ENCODE measurements at regions not wholly inside any gene's neighbourhood (a gene's known extent, or its start where the extent isn't known, plus 50 kb on each side); places are given as distances from the start of the nearest gene placed in this dataset.

DNA sequence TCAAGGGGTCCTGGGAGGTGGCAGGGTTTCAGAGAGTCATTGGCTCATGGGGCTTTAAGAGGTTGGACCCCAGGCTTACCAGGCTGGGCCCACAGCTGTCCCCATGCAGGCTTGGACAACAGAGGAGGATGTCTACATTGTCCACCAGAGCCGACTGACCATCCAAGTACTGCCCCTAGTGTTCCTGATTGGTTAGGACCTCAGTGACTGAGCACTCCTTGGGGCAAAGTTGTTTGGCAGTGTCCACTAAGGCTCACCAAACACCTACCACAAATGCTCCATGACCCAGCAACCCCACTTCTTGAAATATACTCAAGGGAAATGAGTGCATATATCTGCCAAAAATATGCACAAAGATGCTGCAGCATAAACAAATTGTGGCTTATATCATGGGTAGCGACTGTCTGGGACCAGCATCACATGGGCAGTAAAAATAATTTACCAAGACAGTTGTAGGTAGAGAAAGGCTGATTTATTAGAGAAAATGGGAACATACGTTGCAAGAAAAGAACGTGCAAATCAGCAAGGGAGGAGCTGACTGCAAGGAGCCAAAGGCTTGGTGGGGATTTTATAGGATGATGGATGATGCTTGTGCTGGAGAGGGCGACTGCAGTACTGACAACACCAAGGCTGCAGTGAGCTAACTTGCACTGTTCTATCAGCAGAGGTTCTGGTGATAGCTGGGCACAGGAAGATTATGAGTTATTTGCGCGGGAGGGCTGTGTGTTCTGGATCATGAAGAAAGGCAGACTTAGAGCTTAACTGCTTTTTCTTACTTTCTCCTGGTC lies 265.2 kb downstream of the GADD45G start:
- DNase-seq = no peak

DNA sequence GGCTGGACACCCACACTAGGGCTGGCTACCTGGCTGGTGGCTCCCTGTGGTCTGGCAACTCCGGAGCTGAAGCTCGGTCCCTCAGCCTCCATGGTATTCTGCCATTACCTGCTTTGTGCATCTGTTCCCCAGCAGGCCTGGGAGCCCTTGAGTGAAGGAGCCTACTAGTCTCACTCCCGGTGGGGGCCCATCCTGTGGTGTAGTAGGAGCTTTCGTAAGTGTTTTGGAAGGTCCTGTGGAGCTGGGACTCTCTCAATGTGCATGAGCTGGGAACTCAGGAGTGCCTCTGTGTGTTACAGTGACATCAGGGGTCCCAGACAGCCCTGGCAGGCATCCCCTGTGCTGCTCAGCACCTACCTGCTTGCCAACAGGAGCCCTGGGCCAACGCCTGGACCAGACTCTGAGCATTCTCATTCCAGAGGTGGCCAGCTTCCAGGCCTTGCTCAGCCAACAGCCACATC lies 267.1 kb downstream of the GADD45G start:
- DNase-seq = no peak

DNA sequence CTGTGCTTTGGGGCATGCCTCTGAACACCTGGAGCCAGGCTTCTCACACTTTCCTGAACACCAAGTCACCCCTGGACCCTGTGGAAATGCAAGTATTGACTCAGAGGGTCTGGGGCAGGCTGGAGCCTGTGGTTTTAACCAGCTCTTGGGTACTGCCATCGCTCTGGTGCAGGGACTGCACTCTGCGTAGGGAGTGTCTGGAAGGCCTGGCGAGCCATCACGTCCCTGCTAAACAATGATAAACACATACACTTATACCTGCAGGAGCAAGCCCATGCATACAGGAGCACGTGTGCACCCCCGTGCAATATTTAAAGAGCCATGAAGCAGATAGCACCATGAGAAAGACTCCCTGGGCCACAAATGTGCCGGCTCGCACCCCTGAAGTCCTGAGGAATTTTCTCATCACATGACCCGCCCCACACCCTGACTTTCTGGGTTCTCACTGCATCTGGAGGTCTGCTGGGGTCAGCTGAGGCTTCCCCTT lies 267.7 kb downstream of the GADD45G start:
- no peak for DNase-seq

DNA sequence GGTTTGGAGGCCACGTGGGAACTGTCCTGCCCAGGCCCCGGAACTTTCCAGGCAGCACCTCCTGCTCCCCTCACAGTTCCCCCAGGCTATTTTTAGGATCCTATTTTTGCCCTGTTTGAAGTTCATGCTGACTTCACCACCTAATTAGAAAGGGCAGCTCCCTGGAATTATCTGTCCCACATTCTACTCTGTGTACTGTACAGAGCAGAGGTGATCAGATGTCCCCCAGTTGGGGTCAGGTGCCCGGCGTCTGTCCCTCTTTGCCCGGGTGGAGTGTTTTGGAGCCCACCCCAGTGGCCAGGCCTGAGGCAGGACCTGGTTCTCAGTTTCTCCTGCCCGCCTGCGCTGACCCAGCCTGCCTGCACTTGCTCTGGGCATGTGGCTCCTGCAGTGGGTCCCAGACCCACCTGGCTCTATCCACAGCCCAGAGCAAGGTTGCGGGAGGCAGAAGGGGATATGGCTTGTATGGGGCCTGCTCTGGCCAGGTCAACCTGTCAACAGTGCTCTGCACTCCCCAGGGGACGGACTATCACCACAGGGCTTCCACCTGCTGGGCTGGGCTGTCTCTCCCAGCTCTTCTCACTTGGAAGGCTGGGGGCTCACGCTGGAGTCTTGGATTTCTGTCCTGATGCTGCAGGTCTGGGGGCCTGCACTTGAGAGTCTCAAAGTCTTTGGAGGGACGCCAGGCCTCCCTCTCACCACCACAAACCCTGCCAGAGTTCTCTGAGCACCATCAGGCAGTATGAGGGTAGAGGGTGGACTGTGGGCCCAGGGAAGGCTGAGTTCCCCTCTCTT lies 268.3 kb downstream of the GADD45G start:
- no peak for DNase-seq

DNA sequence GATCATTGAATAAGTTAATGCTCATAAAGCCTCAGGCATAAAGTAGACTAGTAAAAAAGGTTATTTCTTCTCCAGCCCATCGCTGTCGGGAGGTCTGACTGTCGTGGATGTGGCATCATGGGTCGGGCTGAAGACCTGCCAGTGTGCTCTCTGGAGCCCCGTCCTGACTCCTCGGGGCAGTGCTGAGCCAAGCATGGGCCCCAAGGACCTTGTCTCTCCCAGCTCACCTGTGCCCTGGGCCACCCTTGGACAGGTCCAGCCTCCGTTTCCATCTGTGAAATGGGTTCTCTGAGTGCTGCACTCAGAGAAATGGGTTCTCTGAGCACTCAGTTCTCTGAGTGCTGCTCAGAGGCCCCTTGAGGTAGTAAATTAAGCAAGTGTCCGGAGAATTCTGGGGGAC lies 269.0 kb downstream of the GADD45G start:
- no peak for DNase-seq

DNA sequence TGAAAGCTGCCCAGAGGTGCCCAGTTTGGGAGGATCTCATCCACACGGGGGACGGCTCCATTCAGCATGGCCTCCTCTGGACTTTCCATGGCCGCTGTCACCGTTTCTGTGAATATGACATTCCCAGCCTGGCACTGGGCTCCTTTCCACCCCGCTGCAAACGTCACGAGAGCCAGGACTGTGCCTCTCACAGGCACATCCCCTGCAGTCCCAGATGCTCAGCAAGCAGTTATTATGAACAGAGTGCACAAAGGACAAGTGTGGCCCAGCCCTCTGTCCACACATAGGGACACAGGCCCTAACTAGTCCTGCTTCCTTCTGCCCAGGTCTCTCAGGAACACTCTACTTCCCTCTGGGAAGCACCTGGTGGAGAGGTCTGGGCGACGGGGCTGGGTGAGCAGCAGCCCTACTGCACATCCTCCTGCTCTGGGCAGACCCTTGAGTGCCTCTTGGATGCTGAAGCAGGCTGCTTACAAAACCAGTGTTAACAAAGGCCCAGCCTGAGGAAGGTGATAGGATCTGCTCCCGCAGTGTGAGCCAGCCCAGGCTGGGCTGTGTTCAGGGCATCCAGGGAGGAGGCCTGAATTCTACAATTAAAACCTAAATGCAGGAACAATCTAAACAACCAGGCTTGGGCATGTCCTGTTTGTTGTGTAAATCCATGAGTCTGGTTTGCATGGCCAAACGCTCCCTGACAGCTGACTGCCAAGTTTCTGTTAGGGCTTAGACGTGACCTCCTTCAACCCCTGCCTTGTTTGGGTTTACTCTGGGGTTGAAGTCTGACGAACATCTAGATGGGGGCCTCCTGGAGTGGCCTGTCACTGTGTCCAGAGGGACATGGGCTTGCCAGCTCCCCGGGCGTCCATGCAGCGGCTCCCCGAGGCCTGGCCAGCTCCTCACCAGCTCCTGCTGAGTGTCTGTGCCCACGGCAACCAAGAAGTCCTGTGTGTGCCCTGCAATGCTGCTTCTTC lies 269.8 kb downstream of the GADD45G start:
- DNase-seq = peak; percentile 50 to 64

DNA sequence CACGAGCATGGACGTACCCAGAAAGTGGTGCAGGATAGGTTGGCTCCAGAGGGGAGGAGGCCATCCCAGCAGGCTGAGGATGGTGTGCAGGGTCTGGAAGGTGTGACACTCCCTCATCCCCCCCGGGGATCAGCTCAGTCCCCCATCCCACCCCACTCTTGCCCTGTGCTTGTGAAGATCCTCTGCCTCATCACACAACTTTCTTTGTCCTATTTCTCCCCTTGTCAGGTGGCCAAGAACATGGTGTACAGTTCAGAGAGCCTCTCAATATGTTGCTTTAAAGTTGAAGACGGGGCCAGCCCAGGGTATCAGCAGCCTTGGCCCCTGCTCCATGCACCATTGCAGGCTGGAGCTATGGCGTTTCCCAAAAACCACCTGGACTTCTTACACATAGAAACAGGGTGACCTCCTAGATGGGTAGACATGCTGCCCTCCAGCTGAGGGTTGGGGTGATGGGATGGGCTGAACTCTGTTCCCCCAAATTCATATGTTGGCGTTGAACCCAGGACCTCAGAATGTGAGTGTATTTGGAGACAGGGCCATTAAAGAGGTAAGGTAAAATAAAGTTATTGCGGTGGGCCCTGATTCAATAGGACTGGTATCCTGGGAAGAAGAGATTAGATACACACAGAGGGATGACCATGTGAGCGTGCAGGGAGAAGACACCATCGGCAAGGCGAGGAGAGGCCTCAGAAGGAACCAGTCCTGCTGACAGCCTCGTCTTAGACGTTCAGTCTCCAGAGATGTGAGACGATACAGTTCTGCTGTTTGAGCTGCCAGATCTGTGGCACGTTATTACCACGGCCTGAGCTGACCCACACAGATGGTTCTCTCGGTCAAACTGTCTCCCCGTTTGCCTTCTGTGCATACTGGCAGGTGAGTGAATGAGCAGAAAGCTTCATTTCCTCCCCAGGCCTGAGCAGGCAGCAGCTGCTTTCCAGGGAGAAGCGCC lies 272.5 kb downstream of the GADD45G start:
- DNase-seq = peak in 1 of 2 experiments; percentile 52

DNA sequence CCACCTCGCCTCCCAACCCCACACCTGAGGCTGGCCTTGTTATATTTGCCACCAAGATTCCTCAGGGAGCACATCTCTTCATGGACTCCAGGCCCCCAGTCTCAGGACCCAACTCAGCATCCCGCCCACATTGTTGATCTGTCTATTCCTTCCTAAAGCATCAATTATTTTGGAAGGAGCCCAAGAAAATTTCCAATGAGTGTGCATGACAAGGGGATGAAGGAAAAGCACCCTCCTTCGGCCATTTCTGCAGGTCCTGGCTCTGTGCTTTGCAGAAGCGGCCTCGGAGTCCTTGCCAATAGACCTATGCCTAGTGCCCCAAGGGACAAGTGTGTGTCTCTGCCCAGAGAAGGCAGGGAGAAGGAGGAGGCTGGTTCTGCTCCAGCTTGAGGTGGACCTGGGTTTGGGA lies 273.2 kb downstream of the GADD45G start:
- no peak for DNase-seq

DNA sequence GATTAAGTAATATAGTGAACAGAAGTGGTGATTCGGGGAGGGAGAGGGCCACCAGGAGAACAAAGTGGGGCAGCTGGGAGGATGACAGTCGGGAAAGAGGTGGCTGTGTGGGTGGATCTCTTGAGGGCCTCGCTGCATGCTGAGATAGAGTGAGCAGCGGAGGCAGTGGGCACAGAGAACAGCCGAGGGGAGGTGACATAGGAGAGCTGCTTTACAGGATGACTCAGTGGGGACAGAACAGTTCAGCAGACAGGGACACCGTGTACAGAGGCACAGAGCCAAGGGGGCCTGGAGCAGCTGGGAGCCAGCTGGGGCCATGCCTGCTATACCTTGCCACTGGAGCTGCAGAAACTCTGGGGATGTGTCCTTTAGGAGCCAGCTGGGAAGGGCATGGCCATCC lies 273.9 kb downstream of the GADD45G start:
- DNase-seq = peak; percentile 95 to 97

DNA sequence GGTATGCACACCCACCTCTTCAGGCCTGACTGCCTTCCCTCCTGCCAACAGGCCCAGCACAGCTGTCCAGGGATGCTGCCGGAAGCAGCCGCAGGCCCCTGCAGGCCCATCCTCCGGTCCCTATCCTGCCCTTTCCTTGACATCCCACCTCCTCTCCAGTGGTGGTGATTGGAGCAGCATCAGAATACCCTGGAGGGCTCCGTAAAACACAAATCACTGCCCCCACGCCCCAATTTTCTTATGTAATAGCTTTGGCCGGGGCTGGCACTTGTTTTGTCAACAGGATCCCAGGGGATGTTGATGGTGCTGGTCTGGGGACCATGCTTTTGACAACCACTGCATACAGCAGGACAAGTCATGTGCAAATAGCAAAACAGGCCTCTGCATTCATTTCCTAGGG lies 274.5 kb downstream of the GADD45G start:
- no peak for DNase-seq

DNA sequence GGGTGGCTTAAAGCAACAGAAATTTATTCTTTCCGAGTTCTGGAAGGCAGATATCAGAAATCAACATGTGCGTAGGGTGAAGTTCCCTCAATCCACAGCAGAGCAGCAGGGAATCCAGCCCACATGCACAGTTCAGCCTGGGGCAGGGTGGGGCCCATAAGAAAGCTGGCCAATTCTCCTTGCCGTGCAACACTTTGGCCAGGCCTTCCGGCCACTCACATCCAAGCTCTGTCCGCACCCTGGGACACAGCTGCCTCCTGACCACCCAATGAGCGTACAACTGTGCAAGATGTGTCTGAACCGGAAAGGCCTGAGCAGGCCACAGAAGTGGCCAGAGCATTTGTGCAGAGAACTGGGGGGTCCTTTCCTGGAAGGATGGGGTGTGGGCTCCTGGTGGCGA lies 274.9 kb downstream of the GADD45G start:
- DNase-seq = no peak

DNA sequence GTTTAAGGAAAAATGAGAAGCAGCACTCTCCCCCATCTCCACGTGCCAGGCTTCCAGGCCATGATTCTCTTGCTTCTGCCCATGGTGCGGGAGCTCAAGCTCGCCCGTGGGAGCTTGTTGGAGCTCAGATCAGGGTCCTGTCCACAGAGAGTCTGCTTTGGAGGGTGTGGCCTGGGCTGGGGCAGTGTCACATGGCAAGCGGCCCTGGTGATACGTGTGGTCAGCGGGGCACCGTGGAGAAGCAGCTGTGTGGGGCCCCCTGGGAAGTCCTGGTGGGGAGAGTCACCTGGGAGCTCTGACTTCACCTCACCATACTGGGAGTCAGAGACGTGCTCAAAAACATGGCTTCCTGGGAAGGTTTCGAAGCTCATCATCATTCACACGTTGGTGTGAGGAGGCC lies 275.3 kb downstream of the GADD45G start:
- no peak for DNase-seq

DNA sequence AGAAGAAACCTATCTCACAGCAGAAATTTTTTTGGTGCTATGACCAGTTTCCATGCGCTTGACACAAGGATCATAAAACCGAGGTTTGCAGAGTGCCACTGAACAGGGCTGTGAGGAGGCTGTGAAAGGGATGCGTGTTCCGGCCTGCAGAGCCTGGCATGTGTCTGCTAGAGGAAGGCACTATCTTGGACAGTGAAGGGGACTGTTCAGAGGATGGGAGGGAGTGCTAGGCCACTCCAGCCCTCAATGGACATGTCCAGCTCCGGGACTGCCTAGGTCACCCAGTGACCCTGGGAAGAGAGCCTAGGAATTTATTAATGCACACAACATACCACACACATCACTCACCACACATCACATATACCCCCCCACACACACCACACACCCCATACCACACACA lies 275.9 kb downstream of the GADD45G start:
- no peak for DNase-seq

DNA sequence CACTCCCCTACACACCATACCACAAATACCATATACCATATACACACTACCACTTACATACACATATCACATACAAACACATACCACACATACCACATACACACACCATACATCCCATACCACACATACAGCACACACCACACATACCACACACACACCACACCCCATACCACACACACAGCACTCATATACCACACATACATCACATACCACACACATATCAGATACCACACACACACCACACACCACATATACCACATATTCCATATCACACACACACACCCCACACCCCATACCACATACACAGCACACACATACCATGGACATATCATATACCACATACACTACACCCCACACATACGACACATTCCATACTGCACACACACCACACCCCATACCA lies 276.6 kb downstream of the GADD45G start:
- no peak for DNase-seq

DNA sequence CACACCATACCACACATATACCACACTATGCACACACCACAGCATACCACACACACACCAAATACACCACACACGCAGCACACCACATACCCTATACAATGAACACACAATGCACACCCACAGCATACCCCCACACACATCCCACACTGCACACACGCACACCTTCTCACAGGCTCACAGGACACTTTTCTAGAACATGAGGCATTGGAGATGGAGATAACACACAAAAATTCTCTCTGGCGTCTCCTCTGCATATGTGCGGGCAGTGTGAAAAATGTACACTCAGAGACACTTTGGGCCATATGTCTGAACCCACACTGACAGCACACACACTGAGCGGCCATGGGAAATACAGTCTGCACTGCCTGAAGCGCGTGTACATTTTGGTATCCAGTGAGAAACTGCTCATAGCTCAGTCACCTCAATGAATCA lies 278.1 kb downstream of the GADD45G start:
- no peak for DNase-seq

DNA sequence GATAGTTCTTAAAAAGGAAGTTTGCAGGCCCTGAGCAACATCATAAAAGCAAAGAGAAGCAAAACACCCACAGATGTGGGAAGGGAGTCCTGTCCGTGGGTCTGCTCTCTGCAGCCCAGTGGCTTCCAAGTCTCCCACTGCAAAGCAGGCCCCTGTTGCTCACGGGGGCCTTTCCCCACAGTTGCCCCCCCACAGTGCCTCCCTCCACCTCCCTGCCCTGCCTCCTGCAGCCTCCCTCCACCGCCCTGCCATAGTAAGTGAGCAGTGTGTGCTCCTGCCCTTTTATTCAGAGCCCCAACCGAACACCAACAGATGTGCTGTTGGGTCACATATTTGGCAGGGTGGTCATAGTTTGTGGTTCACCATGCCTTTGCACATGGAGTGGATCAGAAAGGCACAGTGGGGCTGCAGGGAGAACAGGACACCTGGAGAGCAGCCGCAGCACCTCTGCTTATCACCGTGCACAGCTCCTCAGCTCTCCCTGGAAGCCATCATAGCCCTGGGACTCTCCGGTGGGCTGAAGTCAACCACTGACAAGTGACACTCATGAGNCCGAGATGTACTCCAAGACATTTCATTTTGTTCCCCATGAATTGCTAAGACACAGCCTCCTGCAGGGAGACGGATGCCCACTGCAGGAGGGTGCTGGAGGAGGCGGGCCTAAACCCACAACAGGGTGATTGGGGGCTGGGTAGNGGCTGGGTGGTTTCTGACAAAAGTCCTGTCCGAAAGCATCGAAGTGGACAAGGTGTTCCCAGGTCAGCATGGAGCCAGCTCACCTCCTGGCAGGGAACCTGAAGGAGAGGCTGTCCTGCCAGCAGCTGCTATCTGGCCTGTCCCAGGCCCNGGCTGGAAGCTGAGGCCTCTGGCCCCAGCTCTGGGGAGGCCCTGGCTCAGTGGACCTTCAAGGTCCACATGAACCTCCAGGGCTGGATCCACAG lies 278.9 kb downstream of the GADD45G start:
- DNase-seq = no peak

DNA sequence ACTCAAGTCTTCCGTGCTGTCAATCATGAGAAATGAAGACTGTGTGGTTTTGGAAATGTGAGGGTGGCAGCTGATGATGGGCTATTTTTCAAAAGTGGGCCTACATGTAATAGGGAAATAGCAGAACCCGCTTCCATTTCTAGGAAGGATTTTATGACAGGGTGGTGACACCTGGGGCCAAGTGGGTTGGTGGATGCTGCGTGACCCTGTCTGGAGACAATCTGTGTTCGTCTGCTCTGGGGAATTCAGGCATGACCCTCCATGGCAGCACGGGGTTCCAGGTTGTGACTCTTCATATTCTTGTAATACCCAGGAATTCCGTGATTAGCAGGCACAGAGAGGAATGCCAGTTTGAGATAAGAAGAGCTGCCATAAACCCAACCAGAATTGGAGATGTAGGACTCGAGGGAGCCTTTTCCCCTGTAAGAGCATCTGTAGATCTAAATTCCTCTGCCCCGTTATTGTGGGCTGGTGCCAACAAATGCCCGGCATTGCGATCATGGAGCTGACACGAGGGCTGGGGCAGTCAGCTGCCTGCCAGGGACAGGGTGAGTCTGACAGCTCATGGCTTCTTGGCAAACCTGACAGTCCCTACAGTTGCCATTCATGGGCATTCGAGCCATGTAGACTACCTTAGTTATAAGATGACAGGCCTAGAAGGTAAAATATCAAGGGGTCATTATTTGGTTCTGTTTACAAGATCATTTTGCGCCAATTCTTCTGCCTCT lies 279.7 kb downstream of the GADD45G start:
- no peak for DNase-seq

DNA sequence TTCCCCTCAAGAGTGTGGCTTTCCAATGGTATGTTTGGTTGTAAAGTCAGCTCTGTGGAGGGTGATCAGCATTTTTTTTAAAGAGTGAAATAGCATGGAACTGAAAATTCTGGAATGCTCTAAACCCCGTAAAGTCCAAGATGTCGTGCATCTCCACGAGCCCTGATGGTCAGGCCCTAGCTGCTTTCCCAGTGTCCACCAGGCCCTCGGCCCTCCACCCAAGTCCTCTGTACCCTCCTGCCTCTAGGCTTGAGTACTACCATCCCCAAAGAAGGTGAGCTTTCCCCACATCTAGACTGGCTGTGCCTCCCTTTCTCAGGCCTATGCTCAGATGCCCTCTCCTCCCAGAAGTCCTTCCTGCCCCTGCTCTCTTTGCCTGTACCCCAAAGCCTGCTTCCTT lies 280.3 kb downstream of the GADD45G start:
- no peak for DNase-seq

DNA sequence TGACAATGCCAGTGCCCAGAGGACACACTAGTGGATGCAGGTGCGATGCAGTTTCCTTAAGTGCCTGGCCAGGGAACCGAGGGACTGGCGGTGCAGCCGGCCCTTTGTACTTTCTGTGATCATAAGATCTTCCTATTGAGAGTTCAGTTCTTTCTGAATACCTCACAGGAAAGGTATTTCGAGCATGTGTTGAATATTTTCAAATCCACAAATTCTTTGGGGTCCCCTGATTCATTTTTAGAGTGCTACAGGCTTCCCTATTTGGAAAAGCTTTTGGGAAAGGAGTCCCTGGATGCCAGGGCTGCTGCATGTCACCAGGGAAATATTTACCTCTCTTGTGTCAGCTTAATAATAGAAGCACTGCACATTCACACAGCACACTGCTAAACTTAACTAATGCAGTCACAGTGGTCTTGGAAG lies 281.5 kb downstream of the GADD45G start:
- DNase-seq = no peak

DNA sequence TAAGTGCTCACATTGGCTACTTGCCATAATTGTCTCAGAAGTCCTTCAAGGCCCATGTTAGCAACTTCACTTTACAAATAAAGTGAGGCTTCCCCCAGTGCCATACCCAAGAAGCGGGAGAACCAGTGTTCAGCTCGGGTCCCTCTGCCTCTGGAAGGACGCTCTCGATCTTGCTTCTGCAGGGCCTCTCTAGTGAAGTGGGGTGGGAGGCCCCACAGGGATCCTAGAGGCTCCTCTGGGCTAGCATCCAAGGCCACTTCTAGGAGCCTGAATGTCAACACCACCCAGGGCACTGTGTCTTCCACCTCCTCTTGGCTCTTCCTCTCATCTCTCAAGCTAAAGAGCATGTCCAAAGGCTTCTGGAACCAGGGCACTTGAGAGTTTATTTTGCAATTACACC lies 282.5 kb downstream of the GADD45G start:
- no peak for DNase-seq

Measured in SHP77 (cell line).